Hindlimb muscle (tissue), 1 donor: ENCODE measurements at regions not wholly inside any gene's neighbourhood (a gene's known extent, or its start where the extent isn't known, plus 50 kb on each side); places are given as distances from the start of the nearest gene placed in this dataset.
A peak's percentile ranks its signal among the peaks of the same experiment; 100 is the strongest.

Experiments
- DNase-seq: peaks from one replicate; pipeline ENCODE4 v3.0.0-alpha.2; 2013

- no peak for DNase-seq
Measured at GRCh38 chr4:156594624-156595023, 377.0 kb downstream of the PDGFC start.

- DNase-seq = no peak
Measured at GRCh38 chr4:156593464-156593863, 378.1 kb downstream of the PDGFC start.

- DNase-seq = no peak
Measured at GRCh38 chr4:156591679-156592078, 379.9 kb downstream of the PDGFC start.

GRCh38 chr4:156584100-156584499 is 387.5 kb downstream of the PDGFC start:
- no peak for DNase-seq

GRCh38 chr4:156583265-156583664 is 388.3 kb downstream of the PDGFC start:
- no peak for DNase-seq

- no peak for DNase-seq
Measured at GRCh38 chr4:156581282-156582063, 390.1 kb downstream of the PDGFC start.

GRCh38 chr4:156578713-156579112 is 392.9 kb downstream of the PDGFC start:
- no peak for DNase-seq

- no peak for DNase-seq
Measured at GRCh38 chr4:156578005-156578404, 393.6 kb downstream of the PDGFC start.

GRCh38 chr4:156576946-156577345 is 394.7 kb downstream of the PDGFC start:
- no peak for DNase-seq

- DNase-seq = no peak
Measured at GRCh38 chr4:156575430-156576073, 396.0 kb downstream of the PDGFC start.

- no peak for DNase-seq
Measured at GRCh38 chr4:156571146-156571545, 400.5 kb downstream of the PDGFC start.

GRCh38 chr4:156569535-156569934 is 402.1 kb downstream of the PDGFC start:
- no peak for DNase-seq

- DNase-seq = no peak
Measured at GRCh38 chr4:156568484-156568883, 403.1 kb downstream of the PDGFC start.

GRCh38 chr4:156568041-156568440 is 403.6 kb downstream of the PDGFC start:
- no peak for DNase-seq

GRCh38 chr4:156560701-156561100 is 410.9 kb downstream of the PDGFC start:
- DNase-seq = no peak

- no peak for DNase-seq
Measured at GRCh38 chr4:156559346-156559745, 412.3 kb downstream of the PDGFC start.

- peak; percentile 19 for DNase-seq
Measured at GRCh38 chr4:156558373-156559025, 413.1 kb downstream of the PDGFC start.

GRCh38 chr4:156557920-156558319 is 413.7 kb downstream of the PDGFC start:
- no peak for DNase-seq

GRCh38 chr4:156556336-156556735 is 415.3 kb downstream of the PDGFC start:
- no peak for DNase-seq

GRCh38 chr4:156553659-156554058 is 417.9 kb downstream of the PDGFC start:
- DNase-seq = no peak

GRCh38 chr4:156547891-156548290 is 423.7 kb downstream of the PDGFC start:
- no peak for DNase-seq

GRCh38 chr4:156547439-156547838 is 424.2 kb downstream of the PDGFC start:
- no peak for DNase-seq

GRCh38 chr4:156545003-156545785 is 426.4 kb downstream of the PDGFC start:
- no peak for DNase-seq
